Heart left ventricle (tissue), 13 donors: ENCODE measurements at regions not wholly inside any gene's neighbourhood (a gene's known extent, or its start where the extent isn't known, plus 50 kb on each side); places are given as distances from the start of the nearest gene placed in this dataset.

Experiments
- CTCF ChIP-seq, 12 donors: fragments of 200-600 bp; sonication (generic) in 4 of 12; IDR thresholded peaks; one replicate each; pipeline versions ENCODE4 v1.5.0 to v1.8.0; 2018 to 2022; ENCODE audit warnings: antibody characterized with exemption in 12 of 12, mild to moderate bottlenecking in 5 of 12
- POLR2A ChIP-seq, 2 donors: fragments of 450-650 bp; IDR thresholded peaks; one replicate each; pipeline ENCODE4 v1.6.1; 2017; ENCODE audit warnings: antibody characterized with exemption in 2 of 2, mild to moderate bottlenecking in 2 of 2, moderate library complexity in 2 of 2
- donor health status: ischemic (EF 13 %, LVEDD 7.1; RV severe dilation, severe dysfunction).
- donor health status: DM: no; HTN: yes; CAD: no.
- donor health status: DM: no; HTN: no; CAD: no.
- donor health status: ischemic (EF 25% LVEDD 6.9; RV normal size, moderate dysfunction).
- donor health status: ischemic (EF 25% LVEDD 5.7; RV mildly dilated, moderate dysfunction).
- donor health status: ischemic (EF 35%, LVEDD 5.7; RV mildly dilated, moderate dysfunction).
- donor health status: nonischemic (EF 11% LVEDD 7.7; RV severe dilation, severe dysfunction).
- donor health status: DM: yes; HTN: yes; CAD: no.
- donor health status: PGD.
- donor health status: ischemic (EF 29% LVEDD 5.4; RV normal size, mild dysfunction).
- donor health status: nonischemic (EF 23%, LVEDD 6.1; RV moderate dilation, normal function).

- TF ChIP-seq POLR2A (IDR thresholded peaks at IDR 0.05) (no peak), CTCF (IDR thresholded peaks at IDR 0.05) (no peak)
Measured at GRCh38 chr3:24763393-24763792, 268.7 kb upstream of the THRB start.
